ENCODE measurements at regions not wholly inside any gene's neighbourhood (a gene's known extent, or its start where the extent isn't known, plus 50 kb on each side); places are given as distances from the start of the nearest gene placed in this dataset.

DNA sequence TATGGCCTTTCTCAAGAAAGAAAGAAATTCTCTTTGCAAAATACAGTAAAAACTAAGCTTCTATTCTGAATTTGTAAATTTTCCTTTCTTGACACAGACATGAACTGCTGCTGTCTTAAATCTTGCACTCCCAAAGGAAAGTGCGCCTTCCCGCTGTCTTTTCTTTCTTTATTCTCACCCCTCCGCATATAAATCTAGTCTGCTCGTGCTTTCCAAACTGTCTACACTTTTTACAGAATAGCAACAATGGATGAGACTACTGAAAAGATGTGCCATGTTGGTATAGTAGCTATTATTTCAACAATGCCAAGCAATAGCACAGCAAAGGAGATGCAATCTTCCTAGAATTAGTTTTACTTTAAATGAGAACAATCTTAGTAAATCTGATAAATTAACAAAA, 328.8 kb upstream of the PDE3A start:
- TF ChIP-seq CTCF (IDR thresholded peaks at IDR 0.05) (no peak), POLR2A (IDR thresholded peaks at IDR 0.05) (no peak)

All from Peyer's patch (tissue), 4 donors.